Fibroblast of lung (primary cell): ENCODE measurements at regions not wholly inside any gene's neighbourhood (a gene's known extent, or its start where the extent isn't known, plus 50 kb on each side); places are given as distances from the start of the nearest gene placed in this dataset.

Experiments
- EZH2 ChIP-seq: IDR thresholded peaks from 2 replicates; pipeline ENCODE4 v1.5.1; 2012; ENCODE audit warnings: low read length, control low read depth, mild to moderate bottlenecking; ENCODE audit errors: missing control alignments
- TF ChIP-seq, protein P1 (sequence below), 2 donors: IDR thresholded peaks in 1 of 2; conservative IDR thresholded peaks in 1 of 2; 1 replicate in 1 of 2; 2 replicates in 1 of 2; pipeline ENCODE4 v1.5.1; 2011 to 2012; ENCODE audit warnings: low read length in 2 of 2, control low read depth in 1 of 2, inconsistent platforms in 1 of 2, low read depth in 1 of 2, mild to moderate bottlenecking in 1 of 2

- TF ChIP-seq, protein P1, sequence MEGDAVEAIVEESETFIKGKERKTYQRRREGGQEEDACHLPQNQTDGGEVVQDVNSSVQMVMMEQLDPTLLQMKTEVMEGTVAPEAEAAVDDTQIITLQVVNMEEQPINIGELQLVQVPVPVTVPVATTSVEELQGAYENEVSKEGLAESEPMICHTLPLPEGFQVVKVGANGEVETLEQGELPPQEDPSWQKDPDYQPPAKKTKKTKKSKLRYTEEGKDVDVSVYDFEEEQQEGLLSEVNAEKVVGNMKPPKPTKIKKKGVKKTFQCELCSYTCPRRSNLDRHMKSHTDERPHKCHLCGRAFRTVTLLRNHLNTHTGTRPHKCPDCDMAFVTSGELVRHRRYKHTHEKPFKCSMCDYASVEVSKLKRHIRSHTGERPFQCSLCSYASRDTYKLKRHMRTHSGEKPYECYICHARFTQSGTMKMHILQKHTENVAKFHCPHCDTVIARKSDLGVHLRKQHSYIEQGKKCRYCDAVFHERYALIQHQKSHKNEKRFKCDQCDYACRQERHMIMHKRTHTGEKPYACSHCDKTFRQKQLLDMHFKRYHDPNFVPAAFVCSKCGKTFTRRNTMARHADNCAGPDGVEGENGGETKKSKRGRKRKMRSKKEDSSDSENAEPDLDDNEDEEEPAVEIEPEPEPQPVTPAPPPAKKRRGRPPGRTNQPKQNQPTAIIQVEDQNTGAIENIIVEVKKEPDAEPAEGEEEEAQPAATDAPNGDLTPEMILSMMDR (conservative IDR thresholded peaks at IDR 0.05 in 1 of 2, IDR thresholded peaks at IDR 0.05 in 1 of 2; ENCODE audit: low read depth in 1 of 2, low read length in 2 of 2), result no peak
- TF ChIP-seq EZH2, result no peak
These were observed 307.0 kb upstream of the IRX5 start for GRCh38 chr16:54623636-54624035.
